MM.1S (cell line): ENCODE measurements at regions not wholly inside any gene's neighbourhood (a gene's known extent, or its start where the extent isn't known, plus 50 kb on each side); places are given as distances from the start of the nearest gene placed in this dataset.

ENCODE experiments used
- CTCF ChIP-seq: fragments of 300-600 bp; sonication (generic); IDR thresholded peaks from 2 replicates; pipeline ENCODE4 v1.5.1; 2016; ENCODE audit warnings: antibody characterized with exemption, low read length, mixed read lengths
- EZH2 ChIP-seq: fragments of 300-600 bp; sonication (generic); optimal IDR thresholded peaks from 2 replicates; pipeline ENCODE3; 2017; ENCODE audit warnings: low read depth, mild to moderate bottlenecking, antibody characterized with exemption, low read length, mixed read lengths
- EZH2phosphoT487 ChIP-seq: fragments of 300-600 bp; sonication (generic); IDR thresholded peaks from 2 replicates; pipeline ENCODE4 v1.6.1; 2018; ENCODE audit warnings: antibody characterized with exemption, low read length

DNA sequence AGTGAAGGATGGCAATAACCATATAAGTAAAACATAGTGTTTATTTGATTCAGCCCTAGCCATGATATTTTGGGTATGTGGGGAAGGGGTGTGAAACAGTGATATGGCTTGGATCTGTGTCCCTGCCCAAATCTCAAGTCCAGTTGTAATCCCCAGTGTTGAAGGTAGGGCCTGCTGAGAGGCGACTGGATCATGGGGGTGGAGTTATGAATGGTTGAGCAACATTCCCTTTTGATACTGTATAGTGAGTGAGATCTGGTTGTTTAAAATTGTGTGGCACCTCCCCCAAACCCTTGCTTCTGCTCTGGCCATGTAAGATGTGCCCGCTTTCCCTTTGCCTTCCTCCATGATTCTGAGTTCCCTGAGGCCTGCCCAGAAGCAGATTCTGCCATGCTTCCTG, 1804.6 kb downstream of the MAT2B start:
- TF ChIP-seq CTCF (no peak), EZH2 (no peak), EZH2phosphoT487 (no peak)
